DMS53 treated with DMSO at 0.1 percent for 48 hours (cell line): ENCODE measurements at regions not wholly inside any gene's neighbourhood (a gene's known extent, or its start where the extent isn't known, plus 50 kb on each side); places are given as distances from the start of the nearest gene placed in this dataset.

Source experiments
- DNase-seq: peaks from one replicate; lab custom pipeline; 2025; ENCODE audit not compliant: unreplicated experiment; lab: John Stamatoyannopoulos, UW

DNA sequence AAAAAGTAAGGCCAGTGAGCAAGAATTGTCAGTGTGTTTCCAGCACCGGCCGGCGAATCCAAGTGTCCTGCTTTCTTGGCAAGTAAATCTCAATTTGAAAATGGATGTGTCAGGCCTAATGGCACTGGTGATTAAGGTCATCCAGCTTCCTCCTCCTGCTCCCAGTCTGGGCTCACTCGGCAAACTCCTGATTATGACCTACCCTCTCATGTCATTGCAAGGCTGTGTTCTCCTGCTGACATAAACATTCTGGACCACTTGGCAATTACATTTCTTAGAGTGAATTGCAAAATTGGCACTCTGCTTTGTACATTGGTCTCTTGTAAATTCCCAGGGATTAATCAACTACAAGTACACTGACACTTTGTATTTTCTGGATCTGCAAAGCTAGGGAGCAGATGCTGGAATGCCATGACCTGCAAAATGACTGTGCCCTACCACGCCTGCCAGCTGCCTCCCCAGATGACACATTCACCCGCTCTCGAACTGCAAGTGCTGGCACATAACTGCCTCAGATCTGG, 473.8 kb downstream of the KIF20B start:
- DNase-seq, result no peak

DNA sequence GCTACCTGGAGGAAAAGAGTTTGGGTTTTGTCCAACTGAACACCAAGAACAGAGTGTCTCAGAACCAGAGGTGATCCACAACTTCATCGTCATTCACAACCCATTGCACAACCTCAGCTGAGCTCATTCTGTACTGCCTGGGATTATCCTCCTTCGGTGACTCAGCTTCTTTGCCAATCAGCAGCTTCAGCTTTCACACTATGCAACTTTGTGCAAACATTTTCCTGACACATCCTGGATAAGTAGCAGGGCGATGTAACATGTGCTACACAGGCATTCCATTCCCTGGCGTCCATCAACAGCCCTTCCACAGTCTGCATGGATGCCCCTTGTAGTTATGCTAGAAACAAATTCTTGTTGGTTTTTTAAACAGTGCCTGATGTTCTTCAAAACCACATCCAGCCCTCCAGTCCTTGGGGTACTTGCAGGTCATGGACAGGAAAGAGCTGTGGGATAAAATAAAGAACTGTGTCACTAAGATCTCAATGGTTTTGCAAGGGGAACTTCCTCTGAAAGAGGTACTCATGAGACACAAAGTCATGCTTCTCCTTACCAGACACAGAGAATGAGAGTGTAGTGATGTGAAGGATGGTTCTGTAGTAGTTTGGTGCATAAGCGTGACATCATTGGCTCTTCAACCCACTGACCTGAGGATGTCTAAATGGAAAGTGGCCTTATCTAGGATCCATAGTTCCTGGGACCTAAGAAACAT, 478.5 kb downstream of the KIF20B start:
- DNase-seq, result peak; percentile 43

DNA sequence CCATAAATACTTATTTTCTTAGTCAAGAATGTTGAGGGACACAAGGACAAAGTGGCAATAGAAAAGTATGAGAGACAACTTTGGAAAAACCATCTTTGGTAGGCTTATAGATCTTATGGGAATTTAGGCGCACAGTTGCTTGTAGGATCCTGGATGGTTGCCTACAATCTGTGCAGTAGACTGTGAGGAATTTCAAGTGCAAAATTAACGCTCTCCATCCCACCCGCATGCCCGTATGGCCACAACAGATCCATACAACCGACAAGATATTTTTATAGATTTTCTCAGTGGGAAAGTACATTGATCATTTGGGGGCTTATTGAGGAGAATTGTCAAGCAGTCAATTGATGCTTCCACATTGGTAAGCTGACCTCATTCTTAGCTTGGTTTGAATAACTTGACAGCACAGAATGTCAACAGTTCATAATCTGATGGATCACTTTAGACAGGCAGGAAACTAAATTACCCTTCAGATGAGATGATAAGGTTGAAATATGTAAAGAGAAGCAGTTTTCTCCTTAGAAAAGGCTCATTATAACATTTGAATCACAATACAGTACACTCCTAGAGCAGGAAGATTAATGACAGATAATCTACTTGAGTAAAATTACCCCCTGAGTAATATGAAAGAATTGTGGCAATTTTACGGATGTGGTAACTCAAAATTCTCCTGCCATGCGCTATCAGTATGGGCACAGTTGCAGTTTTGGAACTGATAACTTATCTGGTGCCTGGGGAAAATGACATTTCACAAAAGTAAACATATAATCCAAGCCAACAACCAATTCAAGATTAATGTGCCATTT, 479.7 kb downstream of the KIF20B start:
- DNase-seq, result no peak

DNA sequence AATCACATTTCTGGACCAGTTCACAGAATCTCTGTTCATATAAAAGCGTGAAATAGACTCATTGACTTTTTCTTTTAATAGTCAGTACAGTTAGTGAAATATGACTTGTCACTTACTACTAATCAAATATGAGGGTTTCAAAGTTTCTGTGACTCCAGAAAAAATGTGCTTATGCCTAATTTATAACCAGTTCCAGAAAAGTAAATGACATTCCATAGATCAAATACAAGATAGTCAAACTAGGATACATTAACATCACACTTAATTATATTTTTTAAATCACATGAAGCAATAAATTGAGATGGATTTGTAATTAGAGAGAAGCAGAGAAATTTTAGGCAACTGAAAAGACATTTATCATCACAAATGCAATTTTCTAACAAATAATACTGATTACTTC, 491.4 kb downstream of the KIF20B start:
- no peak for DNase-seq

DNA sequence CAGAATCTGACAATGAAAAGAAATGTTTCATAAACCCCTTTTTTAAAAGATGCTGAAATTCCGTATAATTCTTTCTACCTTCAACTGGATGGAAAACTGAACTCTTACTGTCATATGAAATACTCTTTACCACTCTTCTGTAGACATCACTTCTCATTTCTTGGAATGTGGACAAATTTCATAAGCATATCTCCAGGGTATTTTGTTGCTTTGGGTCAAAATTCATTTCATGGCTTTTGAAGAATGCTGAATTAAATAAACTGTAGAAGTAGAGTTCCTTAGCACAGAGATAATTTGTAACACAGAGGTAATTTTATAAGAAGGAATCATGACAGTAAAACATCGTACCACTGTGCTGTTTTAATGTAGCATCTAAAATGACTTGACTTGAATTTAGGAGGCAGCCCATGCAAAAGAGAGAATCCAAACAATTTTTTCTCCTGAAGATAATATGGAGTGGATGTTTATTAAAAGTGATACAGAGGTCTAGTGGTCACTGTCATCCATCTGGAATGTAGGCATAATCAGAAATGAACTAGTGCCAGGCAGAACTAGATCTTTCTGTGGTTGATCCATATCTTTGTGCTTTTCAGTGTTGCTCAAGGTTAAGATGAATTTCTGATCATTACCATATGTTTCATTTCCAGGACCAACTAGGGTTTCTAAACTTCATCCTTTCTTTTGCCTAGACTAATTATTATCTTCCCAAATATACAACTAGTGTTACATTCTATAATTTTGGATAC, 492.0 kb downstream of the KIF20B start:
- no peak for DNase-seq

DNA sequence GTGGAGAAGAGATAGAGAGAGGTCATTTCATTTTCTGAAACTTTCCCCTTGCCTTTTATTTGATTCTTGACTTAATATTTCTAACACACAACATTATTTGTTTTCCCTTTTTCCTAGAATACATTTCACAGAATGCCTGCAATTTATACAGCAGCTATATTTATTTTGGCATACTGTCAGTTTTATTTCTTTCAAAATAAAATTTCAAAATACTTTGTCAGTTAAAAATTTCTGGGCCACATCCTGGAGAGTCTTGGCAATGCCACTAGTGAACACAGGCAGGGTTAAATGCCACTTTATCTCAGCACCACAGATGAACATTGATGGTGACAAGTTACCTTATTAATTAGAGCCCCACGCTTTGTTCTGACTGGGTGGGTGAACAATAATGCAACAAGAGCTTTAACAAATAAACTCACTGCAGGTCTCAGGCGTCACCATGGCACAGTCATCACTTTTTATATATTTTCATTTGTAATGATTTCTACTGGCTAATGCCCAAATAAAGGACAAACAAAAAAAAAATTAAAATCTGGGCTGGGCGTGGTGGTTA, 494.0 kb downstream of the KIF20B start:
- DNase-seq, result no peak

DNA sequence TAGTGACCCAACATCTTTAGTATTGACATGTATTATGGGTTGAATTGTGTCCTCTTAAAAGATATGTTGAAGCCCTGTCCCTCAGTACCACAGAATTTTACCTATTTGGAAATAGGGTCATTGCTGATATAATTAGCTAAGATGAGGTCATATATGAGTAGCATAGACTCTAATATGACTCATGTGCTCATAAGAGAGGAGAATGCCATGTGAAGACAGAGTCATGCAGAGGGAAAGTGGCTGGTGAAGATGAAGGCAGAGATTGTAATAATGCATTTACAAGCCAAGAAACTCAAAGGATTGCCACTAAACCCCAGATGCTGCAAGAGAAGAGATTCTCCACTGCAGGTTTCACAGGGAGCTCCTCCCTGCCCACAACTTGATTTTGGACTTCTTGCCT, 496.4 kb downstream of the KIF20B start:
- no peak for DNase-seq

DNA sequence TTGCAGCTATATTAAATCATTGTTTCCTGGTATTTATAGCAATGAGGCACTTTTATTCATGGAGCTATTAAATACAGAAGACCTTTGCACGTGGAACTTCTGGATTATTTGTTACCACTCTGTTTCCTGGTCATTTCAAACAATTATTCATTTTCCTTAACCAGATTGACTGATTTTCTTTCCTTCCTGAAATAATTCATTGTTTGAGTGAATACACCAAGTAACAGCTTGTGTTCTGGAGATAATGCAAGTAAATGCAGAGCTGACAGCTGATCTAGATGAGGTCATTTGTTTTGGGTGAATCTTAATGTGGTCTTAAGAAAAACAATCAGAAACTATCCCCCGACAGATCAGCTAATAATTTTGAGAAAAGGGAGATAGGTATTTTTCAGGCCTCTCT, 497.7 kb downstream of the KIF20B start:
- no peak for DNase-seq

DNA sequence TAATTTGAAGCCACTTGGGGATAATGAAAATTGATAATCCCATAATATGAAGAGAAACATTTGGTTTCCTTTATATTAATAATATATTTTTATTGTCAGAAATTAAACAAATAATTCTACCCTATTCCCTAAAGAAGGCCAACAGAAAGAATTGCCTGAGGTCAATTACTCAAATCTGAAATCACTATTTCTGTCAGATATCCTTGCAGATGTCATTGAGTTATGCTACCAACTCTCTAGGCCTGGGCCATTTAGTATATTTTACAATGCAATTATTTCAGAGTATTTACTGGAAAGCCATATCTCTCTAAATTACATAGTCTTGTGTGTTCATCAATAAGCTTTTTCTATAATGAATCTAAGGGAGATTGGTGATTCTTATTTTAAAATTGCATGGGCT, 498.1 kb downstream of the KIF20B start:
- DNase-seq, result no peak

DNA sequence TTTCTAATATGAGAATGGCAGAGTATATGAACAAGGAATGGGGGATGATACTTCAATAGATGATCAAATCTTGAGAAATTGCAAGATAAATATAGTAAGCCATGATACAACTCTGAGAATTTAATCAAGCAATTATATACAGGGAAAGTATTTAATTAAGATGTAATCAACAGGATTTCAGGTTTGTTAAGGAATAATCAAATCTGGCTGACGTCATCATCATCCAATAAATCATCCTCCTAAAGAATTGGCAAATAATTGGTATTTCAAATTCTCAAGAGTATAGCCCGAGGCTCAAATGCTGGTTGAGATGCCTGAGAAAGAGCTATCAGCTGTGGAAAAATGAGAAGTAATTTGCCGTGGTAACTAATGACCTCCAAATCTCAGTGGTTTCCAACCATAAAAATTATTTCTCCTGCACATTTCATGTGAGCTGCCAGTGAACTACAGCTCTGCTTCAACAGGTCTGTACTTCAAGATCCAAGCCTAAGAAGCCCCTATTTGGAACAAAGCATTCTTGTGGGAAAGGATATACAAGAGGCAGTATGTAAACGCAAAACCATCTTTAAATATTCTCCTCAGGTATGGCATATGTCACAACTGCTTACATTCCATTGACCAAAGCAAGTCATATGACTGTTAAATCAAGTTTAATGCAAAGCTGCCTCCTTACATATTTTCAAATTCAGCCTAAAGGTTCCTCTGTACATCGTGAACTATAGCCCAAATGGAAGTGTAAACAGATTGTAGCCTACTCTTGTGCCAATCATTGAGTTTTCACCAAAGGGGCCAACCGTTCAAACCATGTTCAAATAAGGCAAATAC, 503.0 kb downstream of the KIF20B start:
- DNase-seq, result no peak

DNA sequence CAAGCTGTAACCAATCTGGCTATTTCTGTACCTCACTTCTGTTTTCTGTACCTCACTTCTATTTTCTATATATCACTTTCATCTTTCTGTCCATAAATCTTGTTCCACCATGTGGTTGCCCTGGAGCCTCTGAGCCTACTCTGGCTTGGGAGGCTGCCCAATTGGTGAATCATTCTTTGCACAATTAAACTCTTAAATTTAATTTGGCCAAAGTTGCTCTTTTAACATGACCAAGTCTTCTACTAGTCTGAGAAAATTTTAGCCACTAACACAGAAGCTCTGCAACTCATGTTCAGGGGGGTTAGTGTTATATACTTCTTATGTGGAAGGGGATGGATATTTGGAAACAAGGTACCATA, 503.5 kb downstream of the KIF20B start:
- no peak for DNase-seq

DNA sequence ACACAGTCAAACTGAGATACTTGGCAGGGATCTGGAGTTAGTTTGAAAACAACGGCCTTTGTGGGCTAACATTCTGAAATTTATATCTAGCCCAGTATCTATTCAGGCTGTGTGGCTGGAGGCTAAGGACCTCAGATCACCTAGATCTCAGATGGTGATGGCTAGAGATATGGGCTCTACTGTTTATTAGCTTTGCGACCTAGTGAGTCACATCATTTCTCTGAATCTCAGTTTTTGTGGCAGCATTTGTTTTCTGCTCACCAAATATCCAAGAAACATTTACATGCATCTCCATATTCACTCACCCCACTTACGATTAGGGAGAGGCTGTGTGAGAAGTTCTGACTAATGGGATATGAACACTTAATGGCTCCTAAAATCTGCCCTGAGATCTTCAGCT, 503.9 kb downstream of the KIF20B start:
- DNase-seq, result no peak

DNA sequence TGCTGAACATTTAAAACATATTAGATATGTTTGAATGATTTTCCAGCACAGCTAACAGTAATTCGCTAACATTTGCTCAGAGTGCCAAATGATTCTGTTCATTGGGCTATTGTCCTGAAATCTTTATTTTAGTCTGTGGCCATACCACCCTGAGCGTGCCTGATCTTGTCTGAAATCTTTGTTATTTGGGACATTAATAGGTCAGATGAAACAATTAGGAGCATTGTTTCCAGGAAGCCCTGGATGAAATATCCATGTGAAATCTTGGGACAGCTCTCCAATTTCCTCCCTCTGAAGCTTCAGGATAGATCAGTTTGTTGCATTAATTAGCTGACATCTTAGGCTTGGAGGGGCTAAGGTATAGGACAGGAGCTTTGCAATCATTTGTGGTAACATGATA, 512.0 kb downstream of the KIF20B start:
- DNase-seq, result no peak

DNA sequence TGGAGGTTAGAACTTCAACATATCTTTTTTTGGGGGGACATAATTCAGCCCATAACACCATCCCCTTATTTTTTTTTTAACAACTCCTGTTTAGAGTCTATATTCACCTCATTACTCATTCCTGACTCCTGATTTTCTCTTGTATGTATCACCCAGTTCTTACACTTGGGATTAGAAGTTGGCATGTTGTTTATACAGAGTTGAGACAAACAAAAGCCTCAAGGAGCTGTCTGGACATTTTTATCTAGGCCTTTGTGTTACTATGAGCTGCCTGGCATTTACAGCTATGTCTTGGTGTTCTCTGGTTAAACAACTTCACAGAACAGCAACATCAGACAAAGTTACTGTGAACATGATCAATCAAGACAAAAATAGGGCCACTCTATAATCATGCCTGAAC, 517.5 kb downstream of the KIF20B start:
- no peak for DNase-seq

DNA sequence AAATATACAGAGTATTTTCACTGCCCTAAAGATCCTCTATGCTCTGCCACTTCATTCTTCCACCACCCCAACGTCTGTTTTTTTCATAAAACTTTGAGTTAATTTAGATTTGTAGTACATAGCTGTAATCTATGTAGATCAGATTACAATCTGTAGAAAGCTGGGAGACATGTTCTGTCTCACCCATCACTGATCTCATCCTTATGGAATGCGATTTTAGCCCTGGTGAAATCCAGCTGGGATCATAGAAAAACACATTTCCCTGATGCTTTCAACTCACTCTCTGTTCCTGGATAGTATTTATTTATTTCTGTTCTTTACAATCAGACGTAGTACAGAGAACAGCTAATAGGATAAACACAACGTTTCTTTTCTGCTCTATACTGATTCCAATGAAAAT, 521.0 kb downstream of the KIF20B start:
- DNase-seq, result no peak

DNA sequence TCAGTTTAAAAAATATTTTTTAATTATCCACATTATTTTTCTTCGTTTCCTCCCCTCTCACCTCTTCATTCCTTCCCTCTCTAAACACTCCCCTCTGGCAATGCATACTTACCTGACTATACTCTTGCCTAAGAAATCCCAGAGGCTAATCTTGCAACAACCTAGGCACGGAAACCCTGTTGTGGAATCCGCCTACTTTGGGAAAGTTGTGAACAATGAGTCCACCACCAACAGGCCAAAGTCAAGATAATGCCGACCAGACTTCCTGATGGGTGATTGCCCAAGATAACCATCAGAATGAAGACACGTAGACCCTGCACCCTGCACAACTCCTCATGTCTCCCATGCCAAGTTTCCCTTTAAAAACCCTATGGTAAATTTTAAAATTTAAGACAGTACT, 521.5 kb downstream of the KIF20B start:
- no peak for DNase-seq

DNA sequence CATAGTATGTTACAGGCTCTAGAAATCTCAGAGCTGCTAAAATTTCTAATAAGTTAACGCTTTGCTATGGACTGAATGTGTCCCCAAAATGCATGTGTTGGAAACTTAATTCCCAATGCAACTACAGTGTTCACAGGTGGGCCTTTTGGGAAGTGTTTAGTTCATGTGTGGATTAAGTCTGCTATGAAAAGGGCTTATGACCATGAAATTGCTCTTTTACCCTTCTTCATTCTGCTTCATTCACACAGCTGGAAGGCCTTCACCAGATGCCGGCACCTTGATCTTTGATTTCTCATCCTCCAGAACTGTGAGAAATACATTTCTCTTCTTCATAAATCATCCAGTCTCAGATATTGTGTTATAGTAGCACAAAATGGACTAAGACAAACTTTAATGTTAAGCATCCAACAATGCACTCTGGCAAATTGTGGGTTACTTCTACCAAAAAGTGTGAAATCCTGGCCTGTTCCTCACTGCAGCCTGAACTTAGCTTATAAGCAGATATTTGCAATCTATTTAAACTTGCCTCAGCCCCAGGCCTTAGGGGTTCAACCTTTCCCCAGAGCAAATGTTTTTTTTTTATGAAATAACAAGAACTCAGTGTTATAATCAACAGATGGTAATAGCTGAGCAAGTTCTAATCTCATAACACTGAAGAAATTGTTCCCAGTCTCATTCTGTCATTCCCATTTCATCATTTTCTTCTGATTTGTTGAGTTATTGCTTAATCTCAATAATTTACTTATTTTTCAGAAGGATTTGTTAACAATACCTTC, 523.6 kb downstream of the KIF20B start:
- no peak for DNase-seq

DNA sequence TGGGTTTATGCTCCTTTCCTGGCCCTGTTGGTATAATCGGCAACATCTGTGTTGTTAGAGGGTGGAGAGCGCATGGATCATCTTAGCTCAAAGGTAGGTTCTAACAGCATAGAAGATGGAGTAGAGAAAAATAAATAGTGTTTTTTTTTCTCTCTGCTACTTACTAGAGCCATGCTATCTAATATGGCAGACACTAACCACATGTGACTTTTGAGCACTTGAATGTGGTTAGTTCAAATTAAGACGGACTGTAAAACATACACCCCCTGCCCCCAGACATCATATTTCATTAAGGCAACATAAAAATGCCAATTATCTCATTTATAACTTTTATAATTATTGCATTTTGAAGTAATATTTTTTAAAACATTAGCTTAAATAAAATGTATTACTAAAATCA, 525.1 kb downstream of the KIF20B start:
- DNase-seq, result no peak

DNA sequence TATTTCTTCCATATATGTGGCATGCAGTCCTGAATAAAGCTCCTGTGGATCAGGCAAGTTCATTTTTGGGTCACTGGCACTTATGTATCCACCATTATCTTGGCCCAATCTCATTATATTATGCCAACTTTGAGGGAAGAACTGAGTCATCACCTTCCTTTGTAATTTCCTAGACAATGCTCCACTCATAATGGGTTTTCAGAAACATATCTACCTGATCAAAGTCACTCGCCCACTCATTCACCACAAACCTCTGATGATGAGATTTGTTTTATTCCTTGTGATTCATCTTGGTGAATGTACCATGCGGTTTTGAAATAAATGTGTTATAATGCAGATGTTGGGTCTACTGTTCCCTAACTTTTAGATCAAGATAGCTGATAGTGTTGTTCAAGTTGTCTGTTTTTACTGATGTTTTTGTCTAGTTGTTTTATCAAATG, 525.8 kb downstream of the KIF20B start:
- no peak for DNase-seq

DNA sequence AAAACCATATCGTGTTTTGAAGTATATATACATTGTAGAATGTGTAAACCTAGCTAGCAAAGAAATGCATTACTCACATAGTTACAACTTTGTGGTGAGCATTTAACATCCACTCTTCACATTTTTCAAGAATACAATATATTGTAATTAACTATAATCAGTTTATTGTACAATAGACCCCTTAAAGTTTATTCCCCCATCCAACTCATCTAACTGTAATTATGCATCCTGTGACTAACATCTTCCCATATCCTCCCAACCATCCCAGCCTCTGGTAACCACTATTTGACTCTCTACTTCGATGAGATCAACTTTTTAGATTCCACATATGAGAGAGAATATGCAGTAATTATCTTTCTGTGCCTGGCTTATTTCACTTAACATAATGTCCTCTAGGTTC, 526.4 kb downstream of the KIF20B start:
- no peak for DNase-seq
